Activated T-cell treated with anti-CD3 and anti-CD28 coated beads, Interleukin-2, amount 50 U/mL, for 24 hours (primary cell): ENCODE measurements at regions not wholly inside any gene's neighbourhood (a gene's known extent, or its start where the extent isn't known, plus 50 kb on each side); places are given as distances from the start of the nearest gene placed in this dataset.
"Not testable (repeated sequence)": the region's sequence is repeated elsewhere in the genome, so short reads cannot be mapped to it uniquely, and the experiment has no call there.

Experiments
- DNase-seq: peaks from one replicate; pipeline ENCODE4 v3.0.0-alpha.2; 2020
- H3K27ac Mint-ChIP-seq: 2 replicates; pipeline ENCODE4 v1.8.0; 2020; ENCODE audit warnings: mild to moderate bottlenecking, mixed read lengths
- H3K27me3 Mint-ChIP-seq: 2 replicates; pipeline ENCODE4 v1.8.0; 2020; ENCODE audit warnings: mixed read lengths
- H3K36me3 Mint-ChIP-seq: 2 replicates; pipeline ENCODE4 v1.8.0; 2020; ENCODE audit warnings: low read depth, mixed read lengths
- H3K4me1 Mint-ChIP-seq: 2 replicates; pipeline ENCODE4 v1.8.0; 2020; ENCODE audit warnings: low read depth, mixed read lengths
- H3K4me3 Mint-ChIP-seq: 2 replicates; pipeline ENCODE4 v1.8.0; 2020; ENCODE audit warnings: mild to moderate bottlenecking, moderate library complexity, mixed read lengths
- H3K9me3 Mint-ChIP-seq: 2 replicates; pipeline ENCODE4 v1.8.0; 2020; ENCODE audit warnings: mixed read lengths

GRCh38 chr5:174521449-174521848 lies 202.9 kb upstream of the MSX2 start:
- DNase-seq = no peak
- no peaks in the 10 kb centered on the region for H3K4me1 Mint-ChIP-seq
- peaks cover 4% of the 10 kb centered on the region for H3K27me3 Mint-ChIP-seq
- no peak overlapping the region for H3K4me3 Mint-ChIP-seq
- no peak overlapping the region for H3K27ac Mint-ChIP-seq
- no peaks in the 10 kb centered on the region for H3K36me3 Mint-ChIP-seq
- H3K9me3 Mint-ChIP-seq = peaks cover 2% of the 10 kb centered on the region

DNA sequence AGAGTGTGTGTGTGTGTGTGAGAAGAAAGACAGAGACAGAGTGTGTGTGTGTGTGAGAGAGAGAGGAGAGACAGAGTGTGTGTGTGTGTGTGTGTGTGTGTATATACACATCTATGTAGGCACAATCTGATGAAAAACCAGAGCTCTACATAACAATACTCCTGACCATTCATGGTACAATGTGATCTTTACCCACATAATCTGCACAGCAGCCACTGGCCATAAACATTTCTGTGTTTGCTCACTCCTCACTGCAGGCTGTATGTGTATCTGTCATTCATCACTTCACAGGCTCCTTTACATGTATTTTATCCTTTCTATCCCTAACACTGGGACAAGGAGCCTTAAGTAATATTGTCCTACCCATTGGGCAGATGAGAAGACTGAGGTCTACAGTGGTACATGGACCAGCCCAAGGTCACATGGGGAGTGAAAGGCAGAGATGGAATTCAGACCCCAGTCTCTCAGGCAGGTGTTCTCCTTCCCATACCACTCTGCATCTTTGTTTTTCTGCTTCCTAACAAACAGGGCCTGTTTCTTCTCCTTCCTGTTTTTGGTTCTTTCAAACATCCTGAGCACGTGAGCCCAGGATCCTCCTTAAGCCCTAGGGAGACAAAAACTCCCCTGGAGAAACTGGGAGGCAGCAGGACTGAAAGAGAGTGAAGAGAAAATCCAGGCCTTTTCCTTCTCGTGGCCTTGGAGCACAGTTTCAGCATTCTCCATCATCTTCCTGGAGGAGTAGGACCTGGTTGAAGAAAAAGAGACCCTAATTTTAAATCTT lies 201.7 kb upstream of the MSX2 start:
- Mint-ChIP-seq H3K27ac (no peak overlapping the region), H3K4me1 (no peaks in the 10 kb centered on the region), H3K27me3 (peaks cover 4% of the 10 kb centered on the region), H3K36me3 (no peaks in the 10 kb centered on the region), H3K4me3 (no peak overlapping the region), H3K9me3 (peaks cover 2% of the 10 kb centered on the region)
- no peak for DNase-seq

GRCh38 chr5:174523311-174524071 lies 200.9 kb upstream of the MSX2 start:
- no peaks in the 10 kb centered on the region for H3K4me1 Mint-ChIP-seq
- H3K36me3 Mint-ChIP-seq = no peaks in the 10 kb centered on the region

DNA sequence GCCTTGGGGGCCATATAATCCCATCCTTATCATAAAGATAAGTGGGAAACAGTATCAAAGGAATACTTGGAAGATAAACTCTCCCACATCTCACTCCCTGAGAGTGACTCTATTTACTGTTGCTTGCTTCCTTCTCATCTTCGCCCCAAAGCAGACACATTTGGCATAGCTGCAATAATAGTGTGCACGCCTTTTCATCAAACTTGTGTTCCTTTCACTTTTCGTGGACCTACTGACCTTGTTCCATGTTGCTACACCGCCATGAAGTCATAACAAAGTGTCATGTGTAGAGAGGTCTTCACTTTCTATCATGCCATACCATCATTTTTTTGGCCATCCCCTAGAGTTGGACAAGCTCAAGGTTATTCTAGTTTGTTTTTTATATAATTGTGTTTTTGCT lies 200.0 kb upstream of the MSX2 start:
- peaks cover 2% of the 10 kb centered on the region for H3K9me3 Mint-ChIP-seq
- no peak overlapping the region for H3K4me3 Mint-ChIP-seq
- no peak overlapping the region for H3K27ac Mint-ChIP-seq
- no peaks in the 10 kb centered on the region for H3K4me1 Mint-ChIP-seq
- peaks cover 4% of the 10 kb centered on the region for H3K27me3 Mint-ChIP-seq
- no peak for DNase-seq
- no peaks in the 10 kb centered on the region for H3K36me3 Mint-ChIP-seq

More at GRCh38 chr5:174523311-174524071, 200.9 kb upstream of the MSX2 start:
- no peak overlapping the region for H3K27ac Mint-ChIP-seq
- H3K27me3 Mint-ChIP-seq = peaks cover 4% of the 10 kb centered on the region
- no peak overlapping the region for H3K4me3 Mint-ChIP-seq
- no peak for DNase-seq
- peaks cover 2% of the 10 kb centered on the region for H3K9me3 Mint-ChIP-seq

GRCh38 chr5:174526177-174526576 lies 198.2 kb upstream of the MSX2 start:
- Mint-ChIP-seq H3K4me3 (no peak overlapping the region), H3K9me3 (peaks cover 2% of the 10 kb centered on the region), H3K36me3 (no peaks in the 10 kb centered on the region), H3K4me1 (no peaks in the 10 kb centered on the region), H3K27ac (no peak overlapping the region), H3K27me3 (peaks cover 8% of the 10 kb centered on the region)
- no peak for DNase-seq

DNA sequence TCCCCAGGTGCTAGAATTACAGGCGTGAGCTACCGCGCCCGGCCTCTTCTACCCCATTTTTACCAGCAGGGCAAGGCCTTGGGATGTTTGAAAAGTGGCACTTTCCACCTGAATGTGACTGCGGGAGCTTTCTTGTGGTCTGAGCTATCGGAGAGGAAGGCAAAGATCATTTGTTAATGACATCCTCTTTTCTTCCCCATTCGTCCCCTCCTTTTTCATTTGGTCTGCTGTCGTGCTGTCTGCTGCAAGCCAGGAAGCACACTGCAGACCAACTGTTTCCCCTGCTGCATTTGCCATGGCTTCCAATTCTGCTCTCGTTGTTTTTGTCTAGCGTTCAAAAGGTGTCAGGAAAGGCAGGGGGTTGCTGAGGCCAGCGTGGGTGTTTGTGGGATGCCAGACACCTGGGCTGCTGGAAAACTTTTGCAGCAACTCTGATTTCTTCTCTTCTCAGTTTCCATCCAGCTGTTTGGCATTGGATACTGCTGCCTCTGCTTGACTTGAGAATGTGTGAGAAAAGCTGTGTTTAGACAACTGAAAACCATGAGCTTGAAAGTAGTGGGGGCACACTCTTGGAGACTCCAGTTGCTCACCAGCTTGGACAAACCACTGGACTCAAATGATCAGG lies 196.4 kb upstream of the MSX2 start:
- Mint-ChIP-seq H3K36me3 (no peaks in the 10 kb centered on the region), H3K27me3 (peaks cover 8% of the 10 kb centered on the region), H3K27ac (no peak overlapping the region), H3K9me3 (peaks cover 2% of the 10 kb centered on the region), H3K4me3 (no peak overlapping the region), H3K4me1 (peaks cover 1% of the 10 kb centered on the region)
- DNase-seq = no peak

- peaks cover 1% of the 10 kb centered on the region for H3K4me1 Mint-ChIP-seq
- no peak overlapping the region for H3K4me3 Mint-ChIP-seq
- H3K36me3 Mint-ChIP-seq = no peaks in the 10 kb centered on the region
- DNase-seq = no peak
- peaks cover 2% of the 10 kb centered on the region for H3K9me3 Mint-ChIP-seq
- no peak overlapping the region for H3K27ac Mint-ChIP-seq
- peaks cover 8% of the 10 kb centered on the region for H3K27me3 Mint-ChIP-seq
Measured at GRCh38 chr5:174528821-174529544, 195.4 kb upstream of the MSX2 start.

DNA sequence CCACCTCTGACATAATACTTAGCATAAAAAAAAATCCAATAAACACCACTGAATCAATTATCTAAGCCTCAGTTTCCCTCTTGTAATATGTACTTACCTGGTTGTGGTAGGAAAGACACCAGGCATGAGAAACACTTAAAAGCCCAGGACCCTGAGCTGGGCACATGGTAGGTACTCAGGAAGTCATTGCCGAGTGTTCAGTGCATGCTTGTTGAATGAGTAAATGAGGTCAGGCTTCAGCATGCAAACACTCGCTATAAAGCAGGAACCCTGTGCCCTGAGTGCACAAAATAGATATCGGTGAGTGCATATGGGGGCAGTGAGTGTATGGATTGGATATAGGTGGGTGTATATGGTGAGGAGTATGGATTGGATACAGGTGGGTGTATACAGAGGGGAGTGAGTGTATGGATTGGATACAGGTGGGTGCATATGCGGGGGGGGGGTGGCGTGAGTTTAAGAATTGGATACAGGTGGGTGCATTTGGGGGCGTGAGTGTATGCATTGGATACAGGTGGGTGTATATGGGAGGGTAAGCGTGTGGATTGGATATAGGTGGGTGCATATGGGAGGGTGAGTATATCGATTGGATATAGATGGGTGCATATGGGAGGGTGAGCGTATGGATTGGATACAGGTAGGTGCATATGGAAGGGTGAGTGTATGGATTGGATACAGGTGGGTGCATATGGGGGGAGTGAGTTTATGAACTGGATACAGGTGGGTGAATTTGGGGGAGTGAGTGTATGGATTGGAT lies 194.3 kb upstream of the MSX2 start:
- no peak overlapping the region for H3K27ac Mint-ChIP-seq
- H3K36me3 Mint-ChIP-seq = no peaks in the 10 kb centered on the region
- H3K27me3 Mint-ChIP-seq = peaks cover 8% of the 10 kb centered on the region
- no peak overlapping the region for H3K4me3 Mint-ChIP-seq
- peaks cover 1% of the 10 kb centered on the region for H3K4me1 Mint-ChIP-seq
- H3K9me3 Mint-ChIP-seq = peaks cover 1% of the 10 kb centered on the region
- DNase-seq = no peak

GRCh38 chr5:174531782-174532191 lies 192.6 kb upstream of the MSX2 start:
- no peak overlapping the region for H3K4me3 Mint-ChIP-seq
- H3K36me3 Mint-ChIP-seq = no peaks in the 10 kb centered on the region
- H3K27me3 Mint-ChIP-seq = peaks cover 8% of the 10 kb centered on the region
- no peaks in the 10 kb centered on the region for H3K9me3 Mint-ChIP-seq
- no peak for DNase-seq
- H3K27ac Mint-ChIP-seq = no peak overlapping the region
- H3K4me1 Mint-ChIP-seq = peaks cover 1% of the 10 kb centered on the region

DNA sequence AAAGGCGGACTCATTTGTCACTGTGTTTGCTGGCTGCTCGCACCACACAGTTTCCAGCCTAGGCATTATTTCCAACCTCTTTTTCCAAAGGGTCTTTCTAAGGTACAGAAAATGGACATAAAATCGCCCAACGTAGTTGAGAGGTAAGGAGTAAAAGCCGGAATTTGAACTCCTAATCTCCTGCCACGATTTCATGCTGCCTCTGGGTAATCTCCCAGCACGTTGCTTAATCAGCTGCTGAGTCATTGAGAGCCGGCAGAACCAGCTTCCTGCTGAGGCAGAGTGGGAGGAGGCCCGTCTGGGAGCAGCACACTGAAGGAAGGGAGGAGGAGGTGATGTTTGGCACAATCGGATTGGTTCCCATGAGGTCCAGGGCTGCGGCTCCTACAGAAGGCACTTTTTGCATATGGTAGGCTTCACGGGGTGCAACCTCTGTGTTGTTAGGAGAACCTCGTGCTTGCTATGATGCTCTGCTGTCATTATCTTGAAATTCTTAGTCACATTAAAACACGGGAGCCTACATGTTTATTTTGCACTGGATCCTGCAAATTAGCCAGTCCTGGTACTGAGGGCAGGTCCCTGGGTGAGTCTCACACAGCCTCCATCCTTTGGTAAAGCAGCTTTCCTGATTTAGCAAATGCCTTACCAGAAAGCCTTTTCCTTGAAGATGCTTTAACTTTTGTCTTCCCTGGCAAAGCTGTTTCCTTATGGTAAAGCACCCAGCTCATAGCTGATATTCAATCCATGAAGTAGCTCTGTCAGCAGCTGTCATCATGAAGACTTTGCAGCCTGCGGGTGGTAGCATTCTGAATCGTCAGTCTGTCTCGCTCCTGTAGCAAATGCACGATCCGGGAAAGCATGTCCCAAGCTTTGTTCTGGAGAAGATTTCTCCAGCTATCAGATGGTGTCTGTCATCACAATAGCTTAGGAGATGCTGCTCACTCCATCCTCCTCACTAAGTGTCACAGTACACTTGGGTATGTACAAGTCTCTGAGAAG lies 191.6 kb upstream of the MSX2 start:
- peak; percentile 33 for DNase-seq
- H3K27me3 Mint-ChIP-seq = peaks cover 8% of the 10 kb centered on the region
- H3K4me1 Mint-ChIP-seq = peaks cover 1% of the 10 kb centered on the region
- H3K27ac Mint-ChIP-seq = no peak overlapping the region
- H3K9me3 Mint-ChIP-seq = no peaks in the 10 kb centered on the region
- H3K4me3 Mint-ChIP-seq = no peak overlapping the region
- H3K36me3 Mint-ChIP-seq = no peaks in the 10 kb centered on the region

- no peak overlapping the region for H3K27ac Mint-ChIP-seq
- H3K27me3 Mint-ChIP-seq = peaks cover 7% of the 10 kb centered on the region
- no peaks in the 10 kb centered on the region for H3K36me3 Mint-ChIP-seq
- H3K4me1 Mint-ChIP-seq = peaks cover 1% of the 10 kb centered on the region
- no peaks in the 10 kb centered on the region for H3K9me3 Mint-ChIP-seq
- H3K4me3 Mint-ChIP-seq = no peak overlapping the region
- no peak for DNase-seq
Measured at GRCh38 chr5:174533751-174534241, 190.6 kb upstream of the MSX2 start.

DNA sequence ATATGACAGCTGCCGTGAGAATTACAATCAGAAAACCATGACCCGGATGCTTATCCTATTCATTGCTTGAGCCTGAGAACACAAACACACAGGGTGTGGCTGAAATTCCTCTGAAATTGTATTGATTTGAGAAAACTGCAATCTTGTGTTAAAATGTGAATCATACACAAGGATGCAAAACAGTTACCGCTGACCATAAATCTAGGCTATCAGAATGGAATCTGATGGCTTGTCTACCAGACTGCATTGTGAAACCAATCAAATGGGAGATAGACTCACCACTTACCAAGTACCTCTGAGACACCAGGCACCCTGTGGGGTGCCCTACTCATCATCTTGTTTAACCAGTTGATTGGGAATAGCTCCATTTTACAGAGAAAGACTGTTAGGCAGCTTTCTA lies 188.7 kb upstream of the MSX2 start:
- peaks cover 4% of the 10 kb centered on the region for H3K9me3 Mint-ChIP-seq
- H3K36me3 Mint-ChIP-seq = no peaks in the 10 kb centered on the region
- H3K27me3 Mint-ChIP-seq = peaks cover 6% of the 10 kb centered on the region
- H3K4me1 Mint-ChIP-seq = peaks cover 1% of the 10 kb centered on the region
- DNase-seq = no peak
- no peak overlapping the region for H3K27ac Mint-ChIP-seq
- H3K4me3 Mint-ChIP-seq = no peak overlapping the region

- H3K36me3 Mint-ChIP-seq, H3K4me1 Mint-ChIP-seq, H3K9me3 Mint-ChIP-seq, DNase-seq, H3K4me3 Mint-ChIP-seq, H3K27ac Mint-ChIP-seq, H3K27me3 Mint-ChIP-seq: not testable (repeated sequence)
Measured at GRCh38 chr5:174539823-174540222, 184.6 kb upstream of the MSX2 start.
